ENCODE measurements at regions not wholly inside any gene's neighbourhood (a gene's known extent, or its start where the extent isn't known, plus 50 kb on each side); places are given as distances from the start of the nearest gene placed in this dataset.

GRCh38 chr9:13508086-13508485 lies 228.6 kb upstream of the MPDZ start:
- H3K9me3 ChIP-seq = no peaks in the 10 kb centered on the region
- 31 to 33% methylated on average over 2 of the region's 2 CpGs for WGBS, 2 donors
- DNase-seq = no peak
- no peak overlapping the region for H3K4me3 ChIP-seq (replicated peaks in 1 of 3)
- intact Hi-C loops (cut with DNase I) = no loop called here
- TF ChIP-seq POLR2A (IDR thresholded peaks at IDR 0.05) (no peak), CTCF (IDR thresholded peaks at IDR 0.05) (no peak)
- H3K27me3 ChIP-seq = no peaks in the 10 kb centered on the region
- H3K36me3 ChIP-seq = no peaks in the 10 kb centered on the region
- no peak overlapping the region for H3K27ac ChIP-seq
- no peaks in the 10 kb centered on the region for H3K4me1 ChIP-seq

- 94 to 96% methylated on average over 3 of the region's 3 CpGs for WGBS, 2 donors
- Histone ChIP-seq H3K27me3 (no peaks in the 10 kb centered on the region), H3K4me1 (no peaks in the 10 kb centered on the region)
These were observed 226.3 kb upstream of the MPDZ start for GRCh38 chr9:13505797-13506196.

GRCh38 chr9:13503599-13503998 lies 224.1 kb upstream of the MPDZ start:
- no peak overlapping the region for H3K4me3 ChIP-seq (replicated peaks in 1 of 3)
- H3K27me3 ChIP-seq = no peaks in the 10 kb centered on the region
- H3K27ac ChIP-seq = no peak overlapping the region
- no peaks in the 10 kb centered on the region for H3K9me3 ChIP-seq
- no peak for TF ChIP-seq POLR2A (IDR thresholded peaks at IDR 0.05)
- TF ChIP-seq CTCF (IDR thresholded peaks at IDR 0.05) = no peak
- no peak for DNase-seq
- H3K4me1 ChIP-seq = no peaks in the 10 kb centered on the region
- no peaks in the 10 kb centered on the region for H3K36me3 ChIP-seq
- intact Hi-C loops (cut with DNase I) = no loop called here
- 96 to 97% methylated on average over 2 of the region's 2 CpGs for WGBS, 2 donors

More at GRCh38 chr9:13505797-13506196, 226.3 kb upstream of the MPDZ start:
- no peak overlapping the region for H3K27ac ChIP-seq
- TF ChIP-seq CTCF (IDR thresholded peaks at IDR 0.05) (no peak), POLR2A (IDR thresholded peaks at IDR 0.05) (no peak)
- H3K9me3 ChIP-seq = no peaks in the 10 kb centered on the region
- H3K4me3 ChIP-seq (replicated peaks in 1 of 3) = no peak overlapping the region
- intact Hi-C loops (cut with DNase I) = no loop called here
- DNase-seq = no peak
- no peaks in the 10 kb centered on the region for H3K36me3 ChIP-seq

GRCh38 chr9:13502484-13502883 lies 223.0 kb upstream of the MPDZ start:
- Histone ChIP-seq H3K36me3 (no peaks in the 10 kb centered on the region), H3K9me3 (no peaks in the 10 kb centered on the region), H3K4me1 (no peaks in the 10 kb centered on the region), H3K27ac (no peak overlapping the region), H3K27me3 (no peaks in the 10 kb centered on the region), H3K4me3 (replicated peaks in 1 of 3) (no peak overlapping the region)
- intact Hi-C loops (cut with DNase I) = no loop called here
- DNase-seq = no peak
- 78 to 89% methylated on average over 6 of the region's 6 CpGs for WGBS, 2 donors
- TF ChIP-seq POLR2A (IDR thresholded peaks at IDR 0.05) (no peak), CTCF (IDR thresholded peaks at IDR 0.05) (no peak)

GRCh38 chr9:13501018-13501417 lies 221.5 kb upstream of the MPDZ start:
- Histone ChIP-seq H3K9me3 (no peaks in the 10 kb centered on the region), H3K27ac (no peak overlapping the region), H3K4me3 (replicated peaks in 1 of 3) (no peak overlapping the region), H3K36me3 (no peaks in the 10 kb centered on the region), H3K4me1 (no peaks in the 10 kb centered on the region), H3K27me3 (no peaks in the 10 kb centered on the region)
- WGBS, 2 donors = 93 to 97% methylated on average over 1 of the region's 1 CpG
- DNase-seq = no peak
- intact Hi-C loops (cut with DNase I) = no loop called here
- TF ChIP-seq POLR2A (IDR thresholded peaks at IDR 0.05) (no peak), CTCF (IDR thresholded peaks at IDR 0.05) (no peak)

Measured in thyroid gland (tissue), 4 donors.